ENCODE measurements at regions not wholly inside any gene's neighbourhood (a gene's known extent, or its start where the extent isn't known, plus 50 kb on each side); places are given as distances from the start of the nearest gene placed in this dataset.
A peak's percentile ranks its signal among the peaks of the same experiment; 100 is the strongest.

- 71 to 84% (median 79%) methylated on average over 8 of the region's 8 CpGs for WGBS, 3 donors
- H3K27ac ChIP-seq (ENCODE audit: low read depth in 1 of 3, low read length in 2 of 3), result no peak overlapping the region
- H3K9me3 ChIP-seq (ENCODE audit: control insufficient read depth in 2 of 2, insufficient read depth in 1 of 2, low read depth in 1 of 2, low read length in 1 of 2), result no peaks in the 10 kb centered on the region
- DNase-seq, result no peak
- no peak overlapping the region for H3K4me3 ChIP-seq (ENCODE audit: low read depth in 1 of 3, low read length in 3 of 3)
- H3K27me3 ChIP-seq (ENCODE audit: control insufficient read depth in 3 of 3, insufficient read depth in 3 of 3, low read length in 3 of 3), result no peaks in the 10 kb centered on the region
- FAIRE-seq, result no peak
- no peaks in the 10 kb centered on the region for H3K4me1 ChIP-seq (ENCODE audit: control insufficient read depth in 3 of 3, insufficient read depth in 2 of 3, low read depth in 1 of 3, low read length in 2 of 3)
- H3K36me3 ChIP-seq (ENCODE audit: control insufficient read depth in 3 of 3, insufficient read depth in 2 of 3, low read depth in 1 of 3, low read length in 3 of 3), result no peaks in the 10 kb centered on the region
Measured at GRCh38 chr5:17151686-17152085, 65.7 kb upstream of the BASP1 start.

DNA sequence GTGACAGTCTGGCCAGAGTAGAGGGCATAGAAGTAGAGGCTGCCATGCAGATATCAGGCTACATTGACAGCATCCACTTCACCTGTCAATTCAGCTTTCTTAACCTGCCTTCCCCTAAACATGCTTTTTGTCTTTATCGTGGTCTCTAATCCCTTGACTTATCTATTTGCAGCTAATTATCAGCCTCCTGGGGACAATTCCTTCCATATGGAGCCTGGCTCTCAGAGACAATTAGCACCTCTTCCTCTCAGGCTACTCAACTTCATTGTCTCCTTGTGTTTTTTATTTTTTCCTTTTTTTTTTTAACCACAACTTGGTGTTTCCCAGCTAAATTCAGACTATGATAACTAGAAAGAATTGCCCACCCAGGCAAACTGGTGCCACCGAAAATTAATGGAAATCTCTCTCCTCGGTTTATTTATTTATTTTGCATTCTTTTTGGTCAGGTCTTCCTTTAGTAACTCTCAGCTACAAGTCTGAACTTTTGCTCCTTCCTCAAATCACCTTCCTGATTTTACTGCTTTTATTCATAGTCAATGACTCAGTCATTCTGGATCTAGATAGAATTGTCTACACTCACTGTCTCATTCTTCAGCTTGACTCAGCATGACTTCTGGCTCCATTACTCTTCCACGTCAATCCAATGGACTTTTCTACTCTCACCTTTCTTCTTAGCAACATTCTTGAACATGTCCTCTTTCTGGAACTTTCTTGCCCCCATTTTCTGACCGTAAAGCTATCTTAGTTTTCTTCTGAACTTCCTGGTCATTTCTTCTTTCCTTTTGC lies 63.0 kb upstream of the BASP1 start:
- 65 to 75% (median 67%) methylated on average over 5 of the region's 5 CpGs for whole genome bisulfite sequencing, 3 donors
- Histone ChIP-seq H3K27ac (ENCODE audit: low read depth in 1 of 3, low read length in 2 of 3) (no peak overlapping the region), H3K9me3 (ENCODE audit: control insufficient read depth in 2 of 2, insufficient read depth in 1 of 2, low read depth in 1 of 2, low read length in 1 of 2) (no peaks in the 10 kb centered on the region), H3K4me3 (ENCODE audit: low read depth in 1 of 3, low read length in 3 of 3) (no peak overlapping the region), H3K4me1 (ENCODE audit: control insufficient read depth in 3 of 3, insufficient read depth in 2 of 3, low read depth in 1 of 3, low read length in 2 of 3) (no peaks in the 10 kb centered on the region), H3K27me3 (ENCODE audit: control insufficient read depth in 3 of 3, insufficient read depth in 3 of 3, low read length in 3 of 3) (no peaks in the 10 kb centered on the region), H3K36me3 (ENCODE audit: control insufficient read depth in 3 of 3, insufficient read depth in 2 of 3, low read depth in 1 of 3, low read length in 3 of 3) (no peaks in the 10 kb centered on the region)
- DNase-seq, result peak in 1 of 2 donors; percentile 47
- no peak for FAIRE-seq

DNA sequence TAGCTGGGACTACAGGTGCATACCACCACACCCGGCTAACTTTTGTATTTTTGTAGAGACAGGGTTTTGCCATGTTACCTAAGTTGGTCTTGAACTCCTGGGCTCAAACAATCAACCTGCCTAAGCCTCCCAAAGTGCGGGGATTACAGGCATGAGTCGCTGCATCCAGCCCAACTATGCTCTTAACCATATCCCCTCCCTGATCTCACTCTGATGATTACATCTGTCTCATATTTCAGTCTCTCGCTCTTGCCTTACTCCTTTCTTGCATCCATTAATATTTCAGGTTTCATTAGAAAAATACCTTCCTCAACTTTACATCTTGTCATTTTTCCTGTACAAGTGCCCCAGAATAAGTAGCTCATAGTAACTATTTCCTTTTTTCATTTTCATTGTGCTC lies 61.0 kb upstream of the BASP1 start:
- no peaks in the 10 kb centered on the region for H3K36me3 ChIP-seq (ENCODE audit: control insufficient read depth in 3 of 3, insufficient read depth in 2 of 3, low read depth in 1 of 3, low read length in 3 of 3)
- H3K27ac ChIP-seq (ENCODE audit: low read depth in 1 of 3, low read length in 2 of 3), result no peak overlapping the region
- no peak for DNase-seq
- H3K9me3 ChIP-seq (ENCODE audit: control insufficient read depth in 2 of 2, insufficient read depth in 1 of 2, low read depth in 1 of 2, low read length in 1 of 2), result no peaks in the 10 kb centered on the region
- no peak for FAIRE-seq
- WGBS, 3 donors, result 91 to 95% (median 94%) methylated on average over 4 of the region's 4 CpGs
- no peaks in the 10 kb centered on the region for H3K27me3 ChIP-seq (ENCODE audit: control insufficient read depth in 3 of 3, insufficient read depth in 3 of 3, low read length in 3 of 3)
- peaks cover 0 to 2% (median 0%) of the 10 kb centered on the region in 3 donors for H3K4me1 ChIP-seq (ENCODE audit: control insufficient read depth in 3 of 3, insufficient read depth in 2 of 3, low read depth in 1 of 3, low read length in 2 of 3)
- H3K4me3 ChIP-seq (ENCODE audit: low read depth in 1 of 3, low read length in 3 of 3), result no peak overlapping the region

DNA sequence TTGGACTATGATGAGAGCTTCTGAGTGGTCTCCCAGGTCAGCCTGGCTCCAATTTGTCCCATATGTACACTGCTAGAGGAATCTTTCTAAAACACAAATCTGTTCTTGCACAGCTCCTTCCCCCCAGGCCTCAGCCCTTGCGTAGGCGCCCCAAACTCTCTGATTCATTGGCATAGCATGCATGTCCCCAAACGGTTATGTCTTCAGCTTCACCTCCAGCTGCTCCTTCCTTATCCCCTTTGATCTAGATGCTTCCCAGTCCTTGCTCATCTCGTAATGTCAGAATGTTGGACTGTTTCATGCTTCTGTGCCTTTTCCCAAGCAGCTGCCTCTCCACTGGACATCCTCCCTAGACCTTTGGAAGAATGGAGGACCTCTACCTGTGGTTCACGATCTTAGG lies 60.1 kb upstream of the BASP1 start:
- no peaks in the 10 kb centered on the region for H3K9me3 ChIP-seq (ENCODE audit: control insufficient read depth in 2 of 2, insufficient read depth in 1 of 2, low read depth in 1 of 2, low read length in 1 of 2)
- WGBS, 3 donors, result 87 to 92% (median 92%) methylated on average over 5 of the region's 5 CpGs
- DNase-seq, result no peak
- H3K4me3 ChIP-seq (ENCODE audit: low read depth in 1 of 3, low read length in 3 of 3), result no peak overlapping the region
- no peaks in the 10 kb centered on the region for H3K36me3 ChIP-seq (ENCODE audit: control insufficient read depth in 3 of 3, insufficient read depth in 2 of 3, low read depth in 1 of 3, low read length in 3 of 3)
- no peak for FAIRE-seq
- no peaks in the 10 kb centered on the region for H3K27me3 ChIP-seq (ENCODE audit: control insufficient read depth in 3 of 3, insufficient read depth in 3 of 3, low read length in 3 of 3)
- peaks cover 0 to 2% (median 0%) of the 10 kb centered on the region in 3 donors for H3K4me1 ChIP-seq (ENCODE audit: control insufficient read depth in 3 of 3, insufficient read depth in 2 of 3, low read depth in 1 of 3, low read length in 2 of 3)
- no peak overlapping the region for H3K27ac ChIP-seq (ENCODE audit: low read depth in 1 of 3, low read length in 2 of 3)

GRCh38 chr5:17157916-17158529 lies 59.4 kb upstream of the BASP1 start:
- FAIRE-seq (no peak), DNase-seq (no peak)
- WGBS, 3 donors, result 81 to 89% (median 87%) methylated on average over 7 of the region's 7 CpGs

GRCh38 chr5:17160756-17161040 lies 56.7 kb upstream of the BASP1 start:
- 81 to 90% (median 88%) methylated on average over 2 of the region's 2 CpGs for WGBS, 3 donors
- no peaks in the 10 kb centered on the region for H3K9me3 ChIP-seq (ENCODE audit: control insufficient read depth in 2 of 2, insufficient read depth in 1 of 2, low read depth in 1 of 2, low read length in 1 of 2)
- H3K27ac ChIP-seq (ENCODE audit: low read depth in 1 of 3, low read length in 2 of 3), result no peak overlapping the region
- no peaks in the 10 kb centered on the region for H3K27me3 ChIP-seq (ENCODE audit: control insufficient read depth in 3 of 3, insufficient read depth in 3 of 3, low read length in 3 of 3)
- H3K4me3 ChIP-seq (ENCODE audit: low read depth in 1 of 3, low read length in 3 of 3), result no peak overlapping the region
- FAIRE-seq, result no peak
- no peaks in the 10 kb centered on the region for H3K36me3 ChIP-seq (ENCODE audit: control insufficient read depth in 3 of 3, insufficient read depth in 2 of 3, low read depth in 1 of 3, low read length in 3 of 3)
- DNase-seq, result no peak
- peaks cover 0 to 2% (median 0%) of the 10 kb centered on the region in 3 donors for H3K4me1 ChIP-seq (ENCODE audit: control insufficient read depth in 3 of 3, insufficient read depth in 2 of 3, low read depth in 1 of 3, low read length in 2 of 3)

More at GRCh38 chr5:17157916-17158529, 59.4 kb upstream of the BASP1 start:
- Histone ChIP-seq H3K27ac (ENCODE audit: low read depth in 1 of 3, low read length in 2 of 3) (no peak overlapping the region), H3K36me3 (ENCODE audit: control insufficient read depth in 3 of 3, insufficient read depth in 2 of 3, low read depth in 1 of 3, low read length in 3 of 3) (no peaks in the 10 kb centered on the region), H3K4me3 (ENCODE audit: low read depth in 1 of 3, low read length in 3 of 3) (no peak overlapping the region), H3K4me1 (ENCODE audit: control insufficient read depth in 3 of 3, insufficient read depth in 2 of 3, low read depth in 1 of 3, low read length in 2 of 3) (peaks cover 0 to 2% (median 0%) of the 10 kb centered on the region in 3 donors), H3K27me3 (ENCODE audit: control insufficient read depth in 3 of 3, insufficient read depth in 3 of 3, low read length in 3 of 3) (no peaks in the 10 kb centered on the region), H3K9me3 (ENCODE audit: control insufficient read depth in 2 of 2, insufficient read depth in 1 of 2, low read depth in 1 of 2, low read length in 1 of 2) (no peaks in the 10 kb centered on the region)

GRCh38 chr5:17161662-17162061 lies 55.8 kb upstream of the BASP1 start:
- 17 to 58% (median 36%) methylated on average over 3 of the region's 3 CpGs for WGBS, 3 donors
- Histone ChIP-seq H3K27me3 (ENCODE audit: control insufficient read depth in 3 of 3, insufficient read depth in 3 of 3, low read length in 3 of 3) (no peaks in the 10 kb centered on the region), H3K36me3 (ENCODE audit: control insufficient read depth in 3 of 3, insufficient read depth in 2 of 3, low read depth in 1 of 3, low read length in 3 of 3) (no peaks in the 10 kb centered on the region), H3K4me3 (ENCODE audit: low read depth in 1 of 3, low read length in 3 of 3) (no peak overlapping the region), H3K27ac (ENCODE audit: low read depth in 1 of 3, low read length in 2 of 3) (no peak overlapping the region), H3K9me3 (ENCODE audit: control insufficient read depth in 2 of 2, insufficient read depth in 1 of 2, low read depth in 1 of 2, low read length in 1 of 2) (no peaks in the 10 kb centered on the region), H3K4me1 (ENCODE audit: control insufficient read depth in 3 of 3, insufficient read depth in 2 of 3, low read depth in 1 of 3, low read length in 2 of 3) (peaks cover 0 to 2% (median 0%) of the 10 kb centered on the region in 3 donors)
- DNase-seq (peak; percentile 81 to 91), FAIRE-seq (no peak)

GRCh38 chr5:17163221-17163620 lies 54.2 kb upstream of the BASP1 start:
- no peaks in the 10 kb centered on the region for H3K27me3 ChIP-seq (ENCODE audit: control insufficient read depth in 3 of 3, insufficient read depth in 3 of 3, low read length in 3 of 3)
- DNase-seq, result no peak
- peaks cover 0 to 2% (median 0%) of the 10 kb centered on the region in 3 donors for H3K4me1 ChIP-seq (ENCODE audit: control insufficient read depth in 3 of 3, insufficient read depth in 2 of 3, low read depth in 1 of 3, low read length in 2 of 3)
- no peak overlapping the region for H3K27ac ChIP-seq (ENCODE audit: low read depth in 1 of 3, low read length in 2 of 3)
- H3K4me3 ChIP-seq (ENCODE audit: low read depth in 1 of 3, low read length in 3 of 3), result no peak overlapping the region
- FAIRE-seq, result no peak
- H3K9me3 ChIP-seq (ENCODE audit: control insufficient read depth in 2 of 2, insufficient read depth in 1 of 2, low read depth in 1 of 2, low read length in 1 of 2), result no peaks in the 10 kb centered on the region
- H3K36me3 ChIP-seq (ENCODE audit: control insufficient read depth in 3 of 3, insufficient read depth in 2 of 3, low read depth in 1 of 3, low read length in 3 of 3), result no peaks in the 10 kb centered on the region

All from small intestine (tissue), 7 donors.